SK-N-SH treated with all-trans-retinoic acid at 6 μM for 48 hours (cell line): ENCODE measurements at regions not wholly inside any gene's neighbourhood (a gene's known extent, or its start where the extent isn't known, plus 50 kb on each side); places are given as distances from the start of the nearest gene placed in this dataset.

Experiments used
- ATAC-seq: fragments of 200-7000 bp; cut with Tn5 transposase; 3 replicates; pipeline ENCODE4 v1.9.1; 2020; ENCODE audit warnings: mild to moderate bottlenecking, moderate library complexity
- ARNTL ChIP-seq: fragments of 450-650 bp; formaldehyde crosslinking; IDR thresholded peaks from 2 replicates; pipeline ENCODE4 v1.5.0; 2020; ENCODE audit warnings: low read depth, mild to moderate bottlenecking, moderate library complexity, borderline replicate concordance
- BACH2 ChIP-seq: fragments of 250-450 bp; sonication (Bioruptor Pico); IDR thresholded peaks from 2 replicates; pipeline ENCODE4 v1.9.0; 2021; ENCODE audit warnings: mild to moderate bottlenecking, borderline replicate concordance
- CREB5 ChIP-seq: fragments of 250-450 bp; sonication (Bioruptor Pico); IDR thresholded peaks from 2 replicates; pipeline ENCODE4 v1.5.1; 2020; ENCODE audit warnings: low read depth, mild to moderate bottlenecking, moderate library complexity
- CSDC2 ChIP-seq: fragments of 250-450 bp; sonication (Bioruptor Pico); IDR thresholded peaks from 2 replicates; pipeline ENCODE4 v1.5.0; 2020; ENCODE audit warnings: mild to moderate bottlenecking, moderate library complexity
- CSRNP3 ChIP-seq: fragments of 250-450 bp; sonication (Bioruptor Pico); IDR thresholded peaks from 2 replicates; pipeline ENCODE4 v1.5.1; 2021; ENCODE audit warnings: mild to moderate bottlenecking, moderate library complexity
- ESRRG ChIP-seq: fragments of 250-450 bp; sonication (Bioruptor Pico); IDR thresholded peaks from 2 replicates; pipeline ENCODE4 v1.6.1; 2021; ENCODE audit warnings: mild to moderate bottlenecking
- GLIS3 ChIP-seq: fragments of 250-450 bp; sonication (Bioruptor Pico); IDR thresholded peaks from 2 replicates; pipeline ENCODE4 v1.5.0; 2020; ENCODE audit warnings: mild to moderate bottlenecking, moderate library complexity
- ISL1 ChIP-seq: fragments of 250-450 bp; sonication (Bioruptor Pico); IDR thresholded peaks from 2 replicates; pipeline ENCODE4 v2.1.2; 2022; ENCODE audit warnings: mild to moderate bottlenecking, moderate library complexity
- OSR1 ChIP-seq: fragments of 250-450 bp; sonication (Bioruptor Pico); IDR thresholded peaks from 2 replicates; pipeline ENCODE4 v1.8.0; 2022; ENCODE audit warnings: moderate library complexity, mild to moderate bottlenecking, inconsistent platforms
- PATZ1 ChIP-seq: fragments of 250-450 bp; sonication (Bioruptor Pico); IDR thresholded peaks from 2 replicates; pipeline ENCODE4 v1.8.0; 2020; ENCODE audit warnings: mild to moderate bottlenecking, moderate library complexity, borderline replicate concordance
- POU6F1 ChIP-seq: fragments of 250-450 bp; sonication (Bioruptor Pico); IDR thresholded peaks from 2 replicates; pipeline ENCODE4 v1.8.0; 2021; ENCODE audit warnings: low read depth, mild to moderate bottlenecking, moderate library complexity, borderline replicate concordance
- PPARA ChIP-seq: fragments of 250-450 bp; sonication (Bioruptor Pico); IDR thresholded peaks from 2 replicates; pipeline ENCODE4 v1.5.0; 2020; ENCODE audit warnings: mild to moderate bottlenecking, borderline replicate concordance
- RARB ChIP-seq: fragments of 250-450 bp; sonication (Bioruptor Pico); IDR thresholded peaks from 2 replicates; pipeline ENCODE4 v1.8.0; 2021; ENCODE audit warnings: mild to moderate bottlenecking, moderate library complexity
- SNAI2 ChIP-seq: fragments of 250-450 bp; sonication (Bioruptor Pico); IDR thresholded peaks from 2 replicates; pipeline ENCODE4 v1.5.0; 2020; ENCODE audit warnings: mild to moderate bottlenecking, moderate library complexity
- TCF4 ChIP-seq: fragments of 250-450 bp; sonication (Bioruptor Pico); IDR thresholded peaks from 2 replicates; pipeline ENCODE4 v1.8.0; 2021; ENCODE audit warnings: mild to moderate bottlenecking, moderate library complexity, borderline replicate concordance
- TOX ChIP-seq: fragments of 250-450 bp; sonication (Bioruptor Pico); IDR thresholded peaks from 2 replicates; pipeline ENCODE4 v1.8.0; 2021; ENCODE audit warnings: mild to moderate bottlenecking, moderate library complexity, borderline replicate concordance
- TSHZ2 ChIP-seq: fragments of 250-450 bp; sonication (Bioruptor Pico); IDR thresholded peaks from 2 replicates; pipeline ENCODE4 v1.5.0; 2020; ENCODE audit warnings: mild to moderate bottlenecking, moderate library complexity
- ZC3H10 ChIP-seq: fragments of 250-450 bp; sonication (Bioruptor Pico); IDR thresholded peaks from 2 replicates; pipeline ENCODE4 v1.5.1; 2021; ENCODE audit warnings: mild to moderate bottlenecking, moderate library complexity
- ZFP3 ChIP-seq: fragments of 250-450 bp; sonication (Bioruptor Pico); IDR thresholded peaks from 2 replicates; pipeline ENCODE4 v1.5.0; 2020; ENCODE audit warnings: mild to moderate bottlenecking, moderate library complexity
- ZFP30 ChIP-seq: fragments of 450-650 bp; formaldehyde crosslinking; IDR thresholded peaks from 2 replicates; pipeline ENCODE4 v1.5.0; 2022; ENCODE audit warnings: mild to moderate bottlenecking, moderate library complexity
- ZNF565 ChIP-seq: fragments of 450-650 bp; formaldehyde crosslinking; conservative IDR thresholded peaks from 2 replicates; pipeline ENCODE4 v1.5.0; 2020; ENCODE audit warnings: low read depth, mild to moderate bottlenecking, moderate library complexity
- ZNF70 ChIP-seq: fragments of 450-650 bp; formaldehyde crosslinking; IDR thresholded peaks from 2 replicates; pipeline ENCODE4 v1.5.0; 2020; ENCODE audit warnings: mild to moderate bottlenecking, moderate library complexity
- ZNF8 ChIP-seq: fragments of 450-650 bp; formaldehyde crosslinking; IDR thresholded peaks from 2 replicates; pipeline ENCODE4 v1.5.0; 2020; ENCODE audit warnings: mild to moderate bottlenecking, moderate library complexity

GRCh38 chr7:138370956-138371355 is 89.1 kb upstream of the TRIM24 start:
- TF ChIP-seq ISL1, result no peak
- no peak for TF ChIP-seq CREB5 (CRISPR knock-in tag)
- TF ChIP-seq OSR1 (CRISPR knock-in tag), result no peak
- no peak for TF ChIP-seq TSHZ2 (CRISPR knock-in tag)
- TF ChIP-seq ZNF70 (CRISPR knock-in tag), result no peak
- TF ChIP-seq ESRRG (CRISPR knock-in tag), result no peak
- TF ChIP-seq SNAI2, result no peak
- no peak for TF ChIP-seq POU6F1 (CRISPR knock-in tag)
- TF ChIP-seq GLIS3 (CRISPR knock-in tag), result no peak
- TF ChIP-seq, all 23 proteins: peak for 0
- ATAC-seq, result no peak

GRCh38 chr7:138374119-138374693 is 85.9 kb upstream of the TRIM24 start:
- no peak for ATAC-seq
- TF ChIP-seq ISL1 (peak; percentile 70), CSDC2 (no peak), PATZ1 (CRISPR knock-in tag) (no peak), TCF4 (0 out of 2 replicates have a peak, but pooled peaks have one; percentile 11), ZNF70 (CRISPR knock-in tag) (no peak), ZFP3 (no peak), ZC3H10 (CRISPR knock-in tag) (no peak), ZFP30 (CRISPR knock-in tag) (no peak), PPARA (CRISPR knock-in tag) (no peak), CREB5 (CRISPR knock-in tag) (no peak), ZNF8 (no peak), TOX (no peak), GLIS3 (CRISPR knock-in tag) (no peak), RARB (CRISPR knock-in tag) (no peak), POU6F1 (CRISPR knock-in tag) (no peak), TSHZ2 (CRISPR knock-in tag) (no peak), SNAI2 (0 out of 2 replicates have a peak, but pooled peaks have one; percentile 14), ESRRG (CRISPR knock-in tag) (0 out of 2 replicates have a peak, but pooled peaks have one; percentile 21), ARNTL (no peak), OSR1 (CRISPR knock-in tag) (no peak), BACH2 (CRISPR knock-in tag) (no peak), CSRNP3 (no peak), ZNF565 (CRISPR knock-in tag) (no peak)
